ENCODE measurements at regions not wholly inside any gene's neighbourhood (a gene's known extent, or its start where the extent isn't known, plus 50 kb on each side); places are given as distances from the start of the nearest gene placed in this dataset.

DNA sequence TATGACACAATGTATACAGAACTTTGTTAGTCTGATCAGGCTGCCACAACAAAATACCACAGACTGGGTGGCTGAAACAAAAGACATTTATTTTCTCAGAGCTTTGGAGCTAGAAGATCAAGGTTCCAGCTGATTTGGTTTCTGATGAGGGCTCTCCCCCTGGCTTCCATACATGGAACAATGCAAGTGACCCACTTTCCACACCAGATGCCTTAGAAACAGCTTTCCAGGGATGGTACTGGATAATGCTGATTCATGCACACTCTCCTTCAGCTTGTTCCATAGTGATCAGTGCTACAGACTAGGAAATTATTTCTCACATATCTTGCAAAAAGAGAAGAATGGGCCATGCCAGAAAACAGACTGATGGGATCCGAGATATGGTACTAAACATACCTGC is 1274.9 kb upstream of the SORCS1 start:
- no peak for TF ChIP-seq EZH2 (IDR thresholded peaks at IDR 0.05; ENCODE audit: borderline replicate concordance, insufficient read depth, low read depth, low read length, poor library complexity, severe bottlenecking)
- TF ChIP-seq, protein P1, sequence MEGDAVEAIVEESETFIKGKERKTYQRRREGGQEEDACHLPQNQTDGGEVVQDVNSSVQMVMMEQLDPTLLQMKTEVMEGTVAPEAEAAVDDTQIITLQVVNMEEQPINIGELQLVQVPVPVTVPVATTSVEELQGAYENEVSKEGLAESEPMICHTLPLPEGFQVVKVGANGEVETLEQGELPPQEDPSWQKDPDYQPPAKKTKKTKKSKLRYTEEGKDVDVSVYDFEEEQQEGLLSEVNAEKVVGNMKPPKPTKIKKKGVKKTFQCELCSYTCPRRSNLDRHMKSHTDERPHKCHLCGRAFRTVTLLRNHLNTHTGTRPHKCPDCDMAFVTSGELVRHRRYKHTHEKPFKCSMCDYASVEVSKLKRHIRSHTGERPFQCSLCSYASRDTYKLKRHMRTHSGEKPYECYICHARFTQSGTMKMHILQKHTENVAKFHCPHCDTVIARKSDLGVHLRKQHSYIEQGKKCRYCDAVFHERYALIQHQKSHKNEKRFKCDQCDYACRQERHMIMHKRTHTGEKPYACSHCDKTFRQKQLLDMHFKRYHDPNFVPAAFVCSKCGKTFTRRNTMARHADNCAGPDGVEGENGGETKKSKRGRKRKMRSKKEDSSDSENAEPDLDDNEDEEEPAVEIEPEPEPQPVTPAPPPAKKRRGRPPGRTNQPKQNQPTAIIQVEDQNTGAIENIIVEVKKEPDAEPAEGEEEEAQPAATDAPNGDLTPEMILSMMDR (IDR thresholded peaks at IDR 0.05): no peak

Data from B cell (primary cell).